Upper lobe of left lung (tissue), 6 donors: ENCODE measurements at regions not wholly inside any gene's neighbourhood (a gene's known extent, or its start where the extent isn't known, plus 50 kb on each side); places are given as distances from the start of the nearest gene placed in this dataset.

Experiments used
- ATAC-seq, 2 donors: fragments of 200-7000 bp; cut with Tn5 transposase; one replicate each; pipeline ENCODE4 v1.9.1; 2022; ENCODE audit warnings: mild to moderate bottlenecking in 2 of 2, moderate library complexity in 2 of 2; ENCODE audit not compliant: low FRiP score in 2 of 2
- DNase-seq, 2 donors: peaks; one replicate each; pipeline ENCODE4 v3.0.0-alpha.2; 2019 to 2020
- H3K27ac ChIP-seq, 4 donors: fragments of 200-600 bp; sonication (generic); one replicate each; pipeline ENCODE4 v1.5.1; 2016 to 2019
- H3K27me3 ChIP-seq, 4 donors: fragments of 200-600 bp; sonication (generic); one replicate each; pipeline ENCODE4 v1.5.1; 2017 to 2019
- H3K36me3 ChIP-seq, 4 donors: fragments of 200-600 bp; sonication (generic); one replicate each; pipeline ENCODE4 v1.5.1; 2016 to 2019
- H3K4me1 ChIP-seq, 4 donors: fragments of 200-600 bp; sonication (generic); one replicate each; pipeline ENCODE4 v1.5.1; 2018 to 2019
- H3K4me3 ChIP-seq, 4 donors: fragments of 200-600 bp; sonication (generic); one replicate each; pipeline ENCODE4 v1.5.1; 2017 to 2019; ENCODE audit warnings: mild to moderate bottlenecking in 2 of 4, moderate library complexity in 1 of 4
- H3K9me3 ChIP-seq, 4 donors: fragments of 200-600 bp; sonication (generic); one replicate each; pipeline ENCODE4 v1.5.1; 2018 to 2019
- EP300 ChIP-seq, 4 donors: sonication (generic); formaldehyde crosslinking; IDR thresholded peaks; one replicate each; pipeline ENCODE4 v1.5.1; 2017; ENCODE audit warnings: antibody characterized with exemption in 4 of 4, control low read depth in 2 of 4
- POLR2A ChIP-seq, 4 donors: fragments of 450-650 bp; IDR thresholded peaks; one replicate each; pipeline ENCODE4 v1.5.1; 2016 to 2017; ENCODE audit warnings: antibody characterized with exemption in 4 of 4, mild to moderate bottlenecking in 2 of 4
- POLR2AphosphoS5 ChIP-seq, 2 donors: sonication (generic); formaldehyde crosslinking; IDR thresholded peaks; one replicate each; pipeline ENCODE4 v1.5.1; 2017; ENCODE audit warnings: antibody characterized with exemption in 2 of 2
- WGBS, 2 donors: methylation state at CpG; one replicate each; pipeline ENCODE4 v1.1.5; 2017 to 2018; 5-methylcytosine and 5-hydroxymethylcytosine counted together
- TF ChIP-seq, protein P1 (sequence below), 6 experiments: fragments of 450-650 bp in 4 of 6; fragments of 200-600 bp in 2 of 6; sonication (generic) in 2 of 6; IDR thresholded peaks; one replicate each; pipeline ENCODE4 v1.5.1; 2016 to 2019; ENCODE audit warnings: antibody characterized with exemption in 6 of 6
- donor health status: DM: no; HTN: no; CAD: no; lungs with moderate emphysema.
- donor health status: DM: no; HTN: yes; CAD: no; lungs with severe emphysema.

GRCh38 chr11:120040151-120040840 lies 97.6 kb downstream of the TRIM29 start:
- ATAC-seq: no peak
- DNase-seq: no peak
- H3K36me3 ChIP-seq: no peaks in the 10 kb centered on the region
- no peaks in the 10 kb centered on the region for H3K27me3 ChIP-seq
- H3K27ac ChIP-seq: no peak overlapping the region
- H3K4me1 ChIP-seq: no peaks in the 10 kb centered on the region
- TF ChIP-seq, protein P1, sequence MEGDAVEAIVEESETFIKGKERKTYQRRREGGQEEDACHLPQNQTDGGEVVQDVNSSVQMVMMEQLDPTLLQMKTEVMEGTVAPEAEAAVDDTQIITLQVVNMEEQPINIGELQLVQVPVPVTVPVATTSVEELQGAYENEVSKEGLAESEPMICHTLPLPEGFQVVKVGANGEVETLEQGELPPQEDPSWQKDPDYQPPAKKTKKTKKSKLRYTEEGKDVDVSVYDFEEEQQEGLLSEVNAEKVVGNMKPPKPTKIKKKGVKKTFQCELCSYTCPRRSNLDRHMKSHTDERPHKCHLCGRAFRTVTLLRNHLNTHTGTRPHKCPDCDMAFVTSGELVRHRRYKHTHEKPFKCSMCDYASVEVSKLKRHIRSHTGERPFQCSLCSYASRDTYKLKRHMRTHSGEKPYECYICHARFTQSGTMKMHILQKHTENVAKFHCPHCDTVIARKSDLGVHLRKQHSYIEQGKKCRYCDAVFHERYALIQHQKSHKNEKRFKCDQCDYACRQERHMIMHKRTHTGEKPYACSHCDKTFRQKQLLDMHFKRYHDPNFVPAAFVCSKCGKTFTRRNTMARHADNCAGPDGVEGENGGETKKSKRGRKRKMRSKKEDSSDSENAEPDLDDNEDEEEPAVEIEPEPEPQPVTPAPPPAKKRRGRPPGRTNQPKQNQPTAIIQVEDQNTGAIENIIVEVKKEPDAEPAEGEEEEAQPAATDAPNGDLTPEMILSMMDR (IDR thresholded peaks at IDR 0.05): no peak
- TF ChIP-seq EP300 (IDR thresholded peaks at IDR 0.05): no peak
- TF ChIP-seq POLR2AphosphoS5 (IDR thresholded peaks at IDR 0.05): no peak
- no peak for TF ChIP-seq POLR2A (IDR thresholded peaks at IDR 0.05)
- no peak overlapping the region for H3K4me3 ChIP-seq
- H3K9me3 ChIP-seq: peaks cover 0 to 7% (median 0%) of the 10 kb centered on the region in 4 donors
- 69 to 79% methylated on average over 5 to 6 of the region's 6 CpGs for WGBS, 2 donors

GRCh38 chr11:120039039-120039438 lies 98.9 kb downstream of the TRIM29 start:
- H3K4me1 ChIP-seq: no peaks in the 10 kb centered on the region
- H3K36me3 ChIP-seq: no peaks in the 10 kb centered on the region
- WGBS, 2 donors: 84 to 94% methylated on average over 1 of the region's 1 CpG
- H3K27ac ChIP-seq: no peak overlapping the region
- ATAC-seq: no peak
- no peak overlapping the region for H3K4me3 ChIP-seq
- no peak for TF ChIP-seq POLR2AphosphoS5 (IDR thresholded peaks at IDR 0.05)
- TF ChIP-seq EP300 (IDR thresholded peaks at IDR 0.05): no peak
- TF ChIP-seq, protein P1 (IDR thresholded peaks at IDR 0.05): no peak
- no peak for TF ChIP-seq POLR2A (IDR thresholded peaks at IDR 0.05)
- no peak for DNase-seq
- peaks cover 0 to 7% (median 0%) of the 10 kb centered on the region in 4 donors for H3K9me3 ChIP-seq
- no peaks in the 10 kb centered on the region for H3K27me3 ChIP-seq

GRCh38 chr11:120037111-120037510 lies 100.8 kb downstream of the TRIM29 start:
- no peak for DNase-seq
- ATAC-seq: no peak
- Histone ChIP-seq H3K36me3 (no peaks in the 10 kb centered on the region), H3K4me3 (no peak overlapping the region), H3K27me3 (no peaks in the 10 kb centered on the region), H3K27ac (no peak overlapping the region), H3K4me1 (no peaks in the 10 kb centered on the region), H3K9me3 (peaks cover 0 to 7% (median 0%) of the 10 kb centered on the region in 4 donors)
- 94 to 100% methylated on average over 2 to 3 of the region's 3 CpGs for WGBS, 2 donors
- no peak for TF ChIP-seq POLR2A (IDR thresholded peaks at IDR 0.05)
- TF ChIP-seq, protein P1 (IDR thresholded peaks at IDR 0.05): no peak
- TF ChIP-seq POLR2AphosphoS5 (IDR thresholded peaks at IDR 0.05): no peak
- no peak for TF ChIP-seq EP300 (IDR thresholded peaks at IDR 0.05)

GRCh38 chr11:120035756-120036155 lies 102.2 kb downstream of the TRIM29 start:
- no peak for TF ChIP-seq POLR2AphosphoS5 (IDR thresholded peaks at IDR 0.05)
- TF ChIP-seq EP300 (IDR thresholded peaks at IDR 0.05): no peak
- TF ChIP-seq, protein P1 (IDR thresholded peaks at IDR 0.05): no peak
- TF ChIP-seq POLR2A (IDR thresholded peaks at IDR 0.05): no peak
- WGBS, 2 donors: 93 to 100% methylated on average over 4 to 5 of the region's 5 CpGs
- no peak overlapping the region for H3K4me3 ChIP-seq
- DNase-seq: no peak
- ATAC-seq: no peak
- no peaks in the 10 kb centered on the region for H3K27me3 ChIP-seq
- peaks cover 0 to 7% (median 0%) of the 10 kb centered on the region in 4 donors for H3K9me3 ChIP-seq
- H3K4me1 ChIP-seq: no peaks in the 10 kb centered on the region
- H3K27ac ChIP-seq: no peak overlapping the region
- H3K36me3 ChIP-seq: no peaks in the 10 kb centered on the region
